Mesenchymal stem cell (in vitro differentiated cells and primary cell): ENCODE measurements at regions not wholly inside any gene's neighbourhood (a gene's known extent, or its start where the extent isn't known, plus 50 kb on each side); places are given as distances from the start of the nearest gene placed in this dataset.

Source experiments
- DNase-seq: peaks from one replicate; pipeline ENCODE4 v3.0.0-alpha.2; 2013
- H2AFZ ChIP-seq: one replicate; pipeline ENCODE4 v1.6.1; 2013; ENCODE audit warnings: low read depth, mild to moderate bottlenecking, control low read depth, inconsistent platforms, low read length, moderate library complexity
- H2AK5ac ChIP-seq: 2 replicates; pipeline ENCODE4 v1.6.1; 2013; ENCODE audit warnings: low read length, moderate library complexity, mild to moderate bottlenecking, inconsistent platforms; ENCODE audit not compliant: severe bottlenecking
- H2BK120ac ChIP-seq: one replicate; pipeline ENCODE4 v1.6.1; 2013; ENCODE audit warnings: low read depth, mild to moderate bottlenecking, inconsistent platforms, low read length, moderate library complexity
- H2BK12ac ChIP-seq, 2 experiments: one replicate each; pipeline ENCODE4 v1.6.1; 2013; ENCODE audit warnings: inconsistent platforms in 2 of 2, low read length in 2 of 2, mild to moderate bottlenecking in 2 of 2, moderate library complexity in 2 of 2, control low read depth in 1 of 2
- H2BK15ac ChIP-seq: one replicate; pipeline ENCODE4 v1.6.1; 2013; ENCODE audit warnings: mild to moderate bottlenecking, low read depth, inconsistent platforms; ENCODE audit not compliant: poor library complexity, severe bottlenecking
- H2BK5ac ChIP-seq: 2 replicates; pipeline ENCODE4 v1.6.1; 2013; ENCODE audit warnings: low read depth, mild to moderate bottlenecking, low read length, control low read depth, inconsistent platforms; ENCODE audit not compliant: poor library complexity, severe bottlenecking
- H3K14ac ChIP-seq, 2 experiments: one replicate each; pipeline ENCODE4 v1.6.1; 2013; ENCODE audit warnings: inconsistent platforms in 2 of 2, low read length in 2 of 2, control low read depth in 1 of 2, mild to moderate bottlenecking in 1 of 2, moderate library complexity in 1 of 2
- H3K18ac ChIP-seq, 2 experiments: one replicate each; pipeline ENCODE4 v1.6.1; 2013; ENCODE audit warnings: inconsistent platforms in 2 of 2, low read length in 2 of 2, control low read depth in 1 of 2, low read depth in 1 of 2, mild to moderate bottlenecking in 1 of 2
- H3K23ac ChIP-seq, 2 experiments: one replicate each; pipeline ENCODE4 v1.6.1; 2013; ENCODE audit warnings: inconsistent platforms in 2 of 2, low read length in 2 of 2, mild to moderate bottlenecking in 2 of 2, moderate library complexity in 2 of 2, control low read depth in 1 of 2
- H3K27ac ChIP-seq: 2 replicates; pipeline ENCODE4 v1.5.1; 2013; ENCODE audit warnings: mild to moderate bottlenecking, moderate library complexity, low read length, control low read depth, inconsistent platforms; ENCODE audit not compliant: poor library complexity, severe bottlenecking
- H3K27me3 ChIP-seq, 2 experiments: 2 replicates each; pipeline versions ENCODE4 v1.6.1 to v1.7.0; 2013; ENCODE audit warnings: low read length in 2 of 2, mild to moderate bottlenecking in 2 of 2, moderate library complexity in 2 of 2, control low read depth in 1 of 2, inconsistent platforms in 1 of 2; ENCODE audit not compliant: control insufficient read depth in 1 of 2, insufficient read depth in 1 of 2
- H3K36me3 ChIP-seq, 2 experiments: 2 replicates each; pipeline versions ENCODE4 v1.6.1 to v1.7.0; 2013; ENCODE audit warnings: low read length in 2 of 2, control low read depth in 1 of 2, inconsistent platforms in 1 of 2, low read depth in 1 of 2, mild to moderate bottlenecking in 1 of 2; ENCODE audit not compliant: insufficient read depth in 2 of 2, control insufficient read depth in 1 of 2
- H3K4ac ChIP-seq, 2 experiments: one replicate each; pipeline ENCODE4 v1.6.1; 2013; ENCODE audit warnings: inconsistent platforms in 2 of 2, low read length in 2 of 2, mild to moderate bottlenecking in 2 of 2, moderate library complexity in 2 of 2, control low read depth in 1 of 2, low read depth in 1 of 2
- H3K4me1 ChIP-seq: 2 replicates; pipeline ENCODE4 v1.6.1; 2013; ENCODE audit warnings: low read depth, low read length, control low read depth; ENCODE audit not compliant: control insufficient read depth, insufficient read depth
- H3K4me2 ChIP-seq: 2 replicates; pipeline ENCODE4 v1.6.1; 2013; ENCODE audit warnings: low read length, mild to moderate bottlenecking, inconsistent platforms; ENCODE audit not compliant: poor library complexity, severe bottlenecking
- H3K4me3 ChIP-seq, 2 experiments: 2 replicates each; pipeline versions ENCODE4 v1.5.1 to v1.7.0; 2013; ENCODE audit warnings: low read length in 2 of 2, mild to moderate bottlenecking in 2 of 2, control low read depth in 1 of 2, low read depth in 1 of 2; ENCODE audit not compliant: insufficient read depth in 1 of 2
- H3K79me1 ChIP-seq: replicated peaks from 2 replicates; pipeline ENCODE4 v1.6.1; 2013; ENCODE audit warnings: mild to moderate bottlenecking, control low read depth, low read length, inconsistent platforms; ENCODE audit not compliant: poor library complexity, severe bottlenecking
- H3K9ac ChIP-seq: 2 replicates; pipeline ENCODE4 v1.7.0; 2013; ENCODE audit warnings: mild to moderate bottlenecking, low read length, moderate library complexity
- H3K9me3 ChIP-seq: 2 replicates; pipeline ENCODE4 v1.7.0; 2013; ENCODE audit warnings: mild to moderate bottlenecking, low read length; ENCODE audit not compliant: control insufficient read depth
- H4K8ac ChIP-seq: one replicate; pipeline ENCODE4 v1.6.1; 2013; ENCODE audit warnings: inconsistent platforms, mild to moderate bottlenecking, low read length, moderate library complexity
- H4K91ac ChIP-seq: one replicate; pipeline ENCODE4 v1.6.1; 2013; ENCODE audit warnings: mild to moderate bottlenecking, low read length, inconsistent platforms
- WGBS: methylation state at CpG from one replicate; pipeline ENCODE4 v1.1.7; 2013; ENCODE audit warnings: mixed read lengths; 5-methylcytosine and 5-hydroxymethylcytosine counted together

- no peak overlapping the region for H4K8ac ChIP-seq
- WGBS: 73% methylated on average over 5 of the region's 5 CpGs
- DNase-seq: no peak
Observed at GRCh38 chr2:4020153-4020552, 316.8 kb downstream of the DCDC2C start.

GRCh38 chr2:4020649-4021048, 317.3 kb downstream of the DCDC2C start:
- Histone ChIP-seq H2BK12ac (no peak overlapping the region), H3K27me3 (no peaks in the 10 kb centered on the region), H4K8ac (no peak overlapping the region), H2BK5ac (no peak overlapping the region), H3K4me2 (no peak overlapping the region), H3K4me1 (no peaks in the 10 kb centered on the region), H4K91ac (no peak overlapping the region), H2AK5ac (no peak overlapping the region), H3K27ac (no peak overlapping the region), H3K79me1 (no peaks in the 10 kb centered on the region), H3K36me3 (no peaks in the 10 kb centered on the region), H3K23ac (no peak overlapping the region), H2AFZ (no peak overlapping the region), H3K9me3 (peaks cover 3% of the 10 kb centered on the region), H3K14ac (no peak overlapping the region), H3K4ac (no peak overlapping the region), H3K9ac (no peak overlapping the region), H3K4me3 (no peak overlapping the region), H2BK15ac (no peak overlapping the region), H3K18ac (no peak overlapping the region), H2BK120ac (no peak overlapping the region)
- no peak for DNase-seq
- 80% methylated on average over 10 of the region's 10 CpGs for WGBS

More at GRCh38 chr2:4020153-4020552, 316.8 kb downstream of the DCDC2C start:
- no peak overlapping the region for H3K4me2 ChIP-seq
- H3K4ac ChIP-seq: no peak overlapping the region
- H3K14ac ChIP-seq: no peak overlapping the region
- no peaks in the 10 kb centered on the region for H3K36me3 ChIP-seq
- H3K27ac ChIP-seq: no peak overlapping the region
- H3K23ac ChIP-seq: no peak overlapping the region
- no peak overlapping the region for H2AK5ac ChIP-seq
- H3K9me3 ChIP-seq: peaks cover 3% of the 10 kb centered on the region
- H3K4me3 ChIP-seq: no peak overlapping the region
- no peak overlapping the region for H4K91ac ChIP-seq
- no peak overlapping the region for H2BK120ac ChIP-seq
- H3K27me3 ChIP-seq: no peaks in the 10 kb centered on the region
- no peak overlapping the region for H3K18ac ChIP-seq
- H3K79me1 ChIP-seq: no peaks in the 10 kb centered on the region
- H2BK5ac ChIP-seq: no peak overlapping the region
- H3K9ac ChIP-seq: no peak overlapping the region
- no peak overlapping the region for H2BK15ac ChIP-seq
- H3K4me1 ChIP-seq: no peaks in the 10 kb centered on the region
- no peak overlapping the region for H2BK12ac ChIP-seq
- no peak overlapping the region for H2AFZ ChIP-seq

- Histone ChIP-seq H3K4me3 (no peak overlapping the region), H3K9ac (no peak overlapping the region), H4K8ac (no peak overlapping the region), H3K23ac (no peak overlapping the region), H2BK12ac (no peak overlapping the region), H2BK5ac (no peak overlapping the region), H3K36me3 (no peaks in the 10 kb centered on the region), H2AFZ (no peak overlapping the region), H3K14ac (no peak overlapping the region), H3K9me3 (no peaks in the 10 kb centered on the region), H3K4me2 (no peak overlapping the region), H3K18ac (no peak overlapping the region), H3K27me3 (no peaks in the 10 kb centered on the region), H3K79me1 (no peaks in the 10 kb centered on the region), H3K4me1 (no peaks in the 10 kb centered on the region), H3K27ac (no peak overlapping the region), H4K91ac (no peak overlapping the region), H2AK5ac (no peak overlapping the region), H3K4ac (no peak overlapping the region), H2BK15ac (no peak overlapping the region), H2BK120ac (no peak overlapping the region)
- no peak for DNase-seq
- 80% methylated on average over 4 of the region's 5 CpGs for WGBS
Observed at GRCh38 chr2:4024605-4025004, 321.2 kb downstream of the DCDC2C start.

- no peak overlapping the region for H3K27ac ChIP-seq
- WGBS: 57% methylated on average over 1 of the region's 2 CpGs
- H3K14ac ChIP-seq: no peak overlapping the region
- no peaks in the 10 kb centered on the region for H3K79me1 ChIP-seq
- no peak overlapping the region for H2BK5ac ChIP-seq
- H3K4me3 ChIP-seq: no peak overlapping the region
- H3K4me2 ChIP-seq: no peak overlapping the region
- no peaks in the 10 kb centered on the region for H3K4me1 ChIP-seq
- H2AFZ ChIP-seq: no peak overlapping the region
- no peak for DNase-seq
- no peaks in the 10 kb centered on the region for H3K9me3 ChIP-seq
- no peak overlapping the region for H3K23ac ChIP-seq
- no peaks in the 10 kb centered on the region for H3K27me3 ChIP-seq
- H3K36me3 ChIP-seq: no peaks in the 10 kb centered on the region
- H2AK5ac ChIP-seq: no peak overlapping the region
- H3K18ac ChIP-seq: no peak overlapping the region
- no peak overlapping the region for H2BK15ac ChIP-seq
- H4K91ac ChIP-seq: no peak overlapping the region
- no peak overlapping the region for H2BK120ac ChIP-seq
- H3K9ac ChIP-seq: no peak overlapping the region
- no peak overlapping the region for H4K8ac ChIP-seq
- no peak overlapping the region for H3K4ac ChIP-seq
- H2BK12ac ChIP-seq: no peak overlapping the region
Observed at GRCh38 chr2:4029081-4029480, 325.7 kb downstream of the DCDC2C start.
